HG02588 (cell line): ENCODE measurements at regions not wholly inside any gene's neighbourhood (a gene's known extent, or its start where the extent isn't known, plus 50 kb on each side); places are given as distances from the start of the nearest gene placed in this dataset.

Source experiments
- ATAC-seq: cut with Tn5 transposase; IDR thresholded peaks from one replicate; pipeline ENCODE4 v1.9.1; 2021; ENCODE audit warnings: mild to moderate bottlenecking, moderate library complexity; ENCODE audit not compliant: unreplicated experiment

GRCh38 chr17:79261355-79262072, 186.9 kb downstream of the ENGASE start:
- no peak for ATAC-seq

GRCh38 chr17:79258843-79259242, 184.2 kb downstream of the ENGASE start:
- no peak for ATAC-seq

GRCh38 chr17:79258041-79258440, 183.4 kb downstream of the ENGASE start:
- ATAC-seq, result no peak

GRCh38 chr17:79255926-79256585, 181.4 kb downstream of the ENGASE start:
- no peak for ATAC-seq

DNA sequence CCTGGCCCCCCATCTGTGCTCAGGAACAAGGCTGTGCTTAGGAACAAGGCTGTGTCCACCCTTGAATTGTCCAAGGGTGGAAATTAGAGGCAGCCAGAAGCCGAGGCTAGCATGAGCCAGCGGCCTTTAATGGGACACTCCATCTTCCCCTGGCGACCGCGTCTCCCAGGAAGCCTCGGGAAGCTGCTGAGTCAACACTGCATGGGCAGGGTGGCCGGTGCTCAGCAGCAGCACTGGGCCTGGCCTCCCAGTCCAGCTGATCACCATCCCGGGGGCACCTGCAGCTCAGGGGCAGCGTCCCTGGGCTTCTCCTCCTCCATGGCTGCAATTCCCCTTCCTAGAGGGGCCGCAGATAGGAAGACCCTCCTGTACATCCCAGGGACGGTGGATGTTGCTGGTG, 180.8 kb downstream of the ENGASE start:
- ATAC-seq, result no peak

DNA sequence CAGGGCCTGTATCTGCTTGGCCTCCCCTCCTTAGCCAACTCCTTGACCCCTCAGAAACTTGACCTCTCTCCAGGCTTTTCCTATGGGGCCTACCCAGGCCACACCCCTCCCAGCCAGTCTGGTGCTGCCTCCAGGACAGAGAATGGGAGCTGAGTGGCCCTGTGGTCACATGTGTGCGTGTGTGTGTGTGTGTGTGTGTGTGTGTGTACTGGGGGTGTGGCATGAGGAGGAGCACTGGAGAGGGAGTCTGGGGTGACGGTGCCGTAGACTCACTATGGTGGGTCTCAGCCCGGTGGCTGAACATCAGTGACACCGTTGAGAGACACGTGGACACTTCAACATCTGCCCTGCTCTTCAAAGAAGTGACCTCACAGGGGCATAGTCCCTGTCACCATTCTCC, 180.4 kb downstream of the ENGASE start:
- ATAC-seq, result no peak

GRCh38 chr17:79252886-79253285, 178.3 kb downstream of the ENGASE start:
- no peak for ATAC-seq

DNA sequence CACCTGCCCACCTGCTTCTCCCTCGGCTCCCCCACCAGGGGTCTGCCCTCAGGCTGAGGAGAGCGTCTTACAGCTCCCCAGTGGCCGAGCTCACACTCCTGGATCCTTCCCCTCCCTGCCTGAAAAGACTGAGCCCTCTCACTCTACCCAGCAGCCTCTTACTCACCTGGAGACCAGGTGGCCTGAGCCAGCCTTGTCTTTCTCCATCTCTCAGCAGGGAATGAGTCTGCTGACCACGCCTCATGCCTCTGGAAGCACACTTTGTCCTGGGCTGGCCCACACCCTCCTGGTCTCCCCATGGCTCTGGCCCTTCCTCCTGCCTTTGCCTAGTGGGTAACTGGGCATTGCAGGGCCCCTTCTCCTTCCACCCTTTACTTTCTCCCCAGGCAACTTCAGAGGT, 177.2 kb downstream of the ENGASE start:
- no peak for ATAC-seq

DNA sequence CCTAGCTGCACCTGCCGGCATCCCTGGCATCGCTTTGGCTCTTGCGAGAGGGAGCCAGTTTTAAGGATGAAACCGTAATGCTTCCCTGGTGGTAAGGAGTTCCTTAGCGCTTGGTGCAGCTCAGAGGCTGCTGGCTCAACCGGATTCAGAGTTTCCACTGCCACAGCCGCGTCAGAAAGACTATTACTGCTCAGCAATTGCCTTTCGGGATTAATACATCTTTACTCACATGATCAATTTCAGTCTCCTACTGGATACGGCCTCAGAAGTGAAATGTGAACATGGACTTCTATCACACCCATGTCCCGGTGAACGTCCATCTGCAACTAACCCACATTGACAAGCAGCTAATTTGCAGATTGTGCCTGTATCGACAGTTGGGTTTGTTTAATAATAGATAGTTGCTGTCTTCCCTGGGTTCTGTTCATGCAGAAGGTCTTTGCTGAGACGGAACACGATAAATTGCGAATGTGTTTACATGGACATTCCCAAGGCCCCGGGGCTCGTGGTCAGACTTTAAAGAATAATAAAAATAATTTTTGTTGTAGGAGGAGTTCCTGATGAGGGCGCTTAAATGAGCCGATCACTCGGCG, 175.4 kb downstream of the ENGASE start:
- no peak for ATAC-seq

DNA sequence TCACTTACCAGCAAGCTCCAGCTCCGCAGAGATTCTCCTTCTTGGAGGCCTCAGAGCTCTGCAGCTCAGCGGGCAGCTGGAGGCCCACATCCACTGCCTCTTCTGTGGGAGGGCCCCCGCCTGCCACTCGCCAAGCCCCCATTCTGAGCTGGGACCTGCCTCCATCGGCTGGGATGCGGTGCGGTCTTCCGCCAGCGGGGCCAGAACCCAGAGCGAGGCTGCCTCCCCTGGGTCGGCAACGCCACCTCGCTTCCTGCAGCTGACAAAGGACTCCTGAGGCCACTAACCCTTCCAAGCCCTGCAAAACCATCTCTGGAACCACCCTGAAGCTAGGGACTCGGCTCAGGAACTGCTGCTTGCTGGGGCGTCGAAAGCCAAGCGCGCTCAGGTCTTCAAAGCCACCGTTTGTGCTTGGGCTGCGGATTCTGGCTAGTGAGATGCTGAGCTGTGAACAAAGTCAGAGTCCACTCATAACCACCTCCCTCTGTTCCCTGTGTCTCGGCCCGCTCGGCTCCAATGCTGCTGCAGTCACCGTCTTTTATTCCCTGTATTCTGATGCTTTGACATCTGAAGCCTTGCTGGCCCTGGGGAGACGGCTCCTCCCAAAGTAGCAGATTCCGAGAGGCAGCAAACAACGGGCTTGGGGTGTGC, 174.3 kb downstream of the ENGASE start:
- no peak for ATAC-seq

GRCh38 chr17:79246225-79247190, 171.9 kb downstream of the ENGASE start:
- no peak for ATAC-seq

- no peak for ATAC-seq
These were observed 170.0 kb downstream of the ENGASE start for GRCh38 chr17:79244665-79245064.

- ATAC-seq, result no peak
These were observed 169.4 kb downstream of the ENGASE start for GRCh38 chr17:79243996-79244395.

GRCh38 chr17:79243603-79243990, 169.0 kb downstream of the ENGASE start:
- ATAC-seq, result no peak

DNA sequence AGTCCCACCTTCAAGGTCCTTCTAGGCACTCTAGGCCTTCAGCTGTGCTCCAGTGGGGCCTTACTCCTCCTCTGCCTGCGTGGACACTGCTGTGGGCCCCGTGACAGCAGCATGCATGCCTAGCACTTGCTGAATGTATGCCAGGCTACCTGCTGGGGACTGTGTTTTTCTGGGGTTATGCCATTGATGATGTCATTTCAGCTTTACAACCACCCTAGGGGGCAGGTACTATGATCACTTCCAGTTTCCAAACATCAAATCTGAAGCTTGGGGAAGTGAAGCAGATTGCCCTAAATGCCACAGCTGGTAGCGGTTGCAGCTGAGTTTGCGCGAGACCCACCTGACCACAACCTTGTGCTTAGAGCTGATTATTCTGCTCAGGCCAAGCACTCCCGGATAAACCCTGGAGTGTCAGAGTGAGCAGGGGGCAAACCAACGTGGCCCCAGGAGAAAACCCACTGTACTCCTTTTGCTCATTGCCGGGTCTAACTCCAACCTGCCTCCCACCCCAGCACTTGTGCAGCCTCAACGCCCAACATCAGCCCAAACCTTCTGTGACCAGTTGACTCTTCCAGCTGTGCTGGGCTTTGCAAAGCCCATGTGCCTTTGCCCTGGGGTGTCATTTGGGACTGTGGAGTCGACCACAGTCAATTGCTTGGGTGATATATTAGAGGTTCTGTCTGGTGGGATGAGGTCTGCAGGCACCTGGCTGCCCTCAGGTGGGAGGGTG, 168.4 kb downstream of the ENGASE start:
- ATAC-seq, result no peak

GRCh38 chr17:79242393-79242792, 167.8 kb downstream of the ENGASE start:
- ATAC-seq, result no peak

DNA sequence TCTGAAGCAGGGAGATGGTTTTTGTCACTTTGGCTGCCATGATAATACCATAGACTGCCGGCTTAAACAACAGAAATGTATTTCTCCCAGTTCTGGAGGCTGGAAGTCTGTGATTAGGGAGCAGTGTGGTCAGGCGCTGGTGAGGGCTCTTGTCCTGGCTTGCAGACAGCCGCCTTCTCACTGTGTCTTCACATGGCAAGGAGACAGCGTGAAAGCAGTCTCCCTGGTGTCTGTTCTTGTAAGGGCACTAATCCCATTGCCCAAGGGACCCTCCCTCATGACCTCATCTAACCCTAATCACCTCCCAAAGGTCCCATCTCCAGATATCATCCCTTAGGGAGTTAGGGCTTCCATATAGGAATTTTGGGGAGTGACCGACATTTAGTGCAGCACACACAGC, 167.0 kb downstream of the ENGASE start:
- no peak for ATAC-seq

DNA sequence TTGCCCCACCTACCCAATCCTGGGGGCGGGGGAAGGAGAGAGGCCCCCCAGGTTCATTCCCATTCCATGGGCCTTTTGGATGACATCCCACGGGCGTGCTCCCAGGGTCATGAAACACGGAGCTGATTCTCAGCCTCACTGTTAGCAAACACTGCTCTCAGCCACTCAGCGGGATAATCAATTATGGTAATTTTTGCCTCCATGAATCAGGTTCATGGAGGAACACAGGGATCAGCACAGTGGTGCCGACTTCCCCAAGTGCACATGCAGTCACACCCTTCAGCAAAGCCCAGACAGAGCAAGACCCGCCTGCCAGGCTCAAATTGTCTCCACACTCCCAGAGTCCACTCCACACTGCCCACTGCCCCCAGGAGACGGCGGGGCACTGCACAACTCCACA, 164.6 kb downstream of the ENGASE start:
- ATAC-seq, result no peak

- no peak for ATAC-seq
These were observed 162.9 kb downstream of the ENGASE start for GRCh38 chr17:79237448-79238053.

DNA sequence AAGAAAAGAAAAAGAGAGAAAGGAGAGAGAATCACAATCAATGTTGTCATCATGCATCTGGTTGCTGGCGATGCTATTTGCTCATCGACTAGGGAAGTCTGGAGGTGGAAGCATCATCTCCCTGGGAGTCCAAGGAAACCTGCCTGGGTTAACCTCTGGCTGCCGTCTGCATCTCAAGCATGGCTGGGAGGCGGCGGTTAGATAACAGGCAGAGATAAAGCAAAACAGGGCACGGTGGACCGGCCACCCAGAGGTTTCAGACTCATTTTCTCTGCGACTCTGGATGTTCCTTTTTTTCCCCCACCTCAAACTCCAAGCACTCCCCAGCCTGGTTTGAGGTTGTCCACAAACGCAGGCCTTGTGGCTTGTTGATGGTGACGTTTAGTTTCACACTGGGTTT, 161.2 kb downstream of the ENGASE start:
- ATAC-seq, result no peak
